HepG2 (cell line): ENCODE measurements at regions not wholly inside any gene's neighbourhood (a gene's known extent, or its start where the extent isn't known, plus 50 kb on each side); places are given as distances from the start of the nearest gene placed in this dataset.

Experiments used
- ELF3 ChIP-seq: IDR thresholded peaks from 2 replicates; pipeline ENCODE4 v1.6.1; 2016; ENCODE audit warnings: missing genetic modification reagents, missing compliant biosample characterization
- ETV5 ChIP-seq: IDR thresholded peaks from 2 replicates; pipeline ENCODE4 v1.6.1; 2018; ENCODE audit warnings: missing biosample characterization, missing genetic modification reagents, inconsistent platforms, borderline replicate concordance
- FOXA3 ChIP-seq: IDR thresholded peaks from 2 replicates; pipeline ENCODE4 v1.6.1; 2016; ENCODE audit warnings: missing genetic modification reagents, missing compliant biosample characterization
- HOMEZ ChIP-seq: IDR thresholded peaks from 2 replicates; pipeline ENCODE4 v1.6.1; 2016; ENCODE audit warnings: low read depth
- ISL2 ChIP-seq: sonication (generic); formaldehyde crosslinking; IDR thresholded peaks from 2 replicates; pipeline ENCODE4 v1.5.0; 2020; ENCODE audit warnings: missing genetic modification reagents
- KAT8 ChIP-seq: IDR thresholded peaks from 2 replicates; pipeline ENCODE4 v1.6.1; 2016; ENCODE audit warnings: missing genetic modification reagents, missing compliant biosample characterization
- MAZ ChIP-seq, 2 experiments: sonication (generic) in 1 of 2; formaldehyde crosslinking in 1 of 2; IDR thresholded peaks; 2 replicates each; pipeline versions ENCODE4 v1.5.0 to v1.6.1; 2012 to 2020; ENCODE audit warnings: low read depth in 2 of 2, mild to moderate bottlenecking in 2 of 2, borderline replicate concordance in 1 of 2, improper control_type of control experiment in 1 of 2, low read length in 1 of 2, missing genetic modification reagents in 1 of 2, moderate library complexity in 1 of 2
- MIER3 ChIP-seq: IDR thresholded peaks from 2 replicates; pipeline ENCODE4 v1.6.1; 2016; ENCODE audit warnings: missing compliant biosample characterization, borderline replicate concordance
- NFKB2 ChIP-seq: sonication (generic); formaldehyde crosslinking; IDR thresholded peaks from 2 replicates; pipeline ENCODE4 v1.4.0; 2020; ENCODE audit warnings: missing genetic modification reagents, borderline replicate concordance
- POGK ChIP-seq: sonication (generic); formaldehyde crosslinking; conservative IDR thresholded peaks from 2 replicates; pipeline ENCODE4 v1.8.0; 2022; ENCODE audit warnings: mild to moderate bottlenecking, moderate library complexity, missing genetic modification reagents
- PPARG ChIP-seq: conservative IDR thresholded peaks from 2 replicates; pipeline ENCODE4 v1.6.1; 2016; ENCODE audit warnings: missing biosample characterization, missing genetic modification reagents
- RBM39 ChIP-seq: fragments of 200-400 bp; formaldehyde crosslinking; IDR thresholded peaks from one replicate; pipeline ENCODE4 v1.6.1; 2018; ENCODE audit warnings: antibody characterized with exemption, mild to moderate bottlenecking, low read depth, low read length; ENCODE audit not compliant: poor library complexity, severe bottlenecking
- TCF7L2 ChIP-seq: IDR thresholded peaks from 2 replicates; pipeline ENCODE4 v1.6.1; 2011; ENCODE audit warnings: mild to moderate bottlenecking, low read depth, low read length, moderate library complexity
- TRIM24 ChIP-seq: sonication (generic); formaldehyde crosslinking; IDR thresholded peaks from 2 replicates; pipeline ENCODE4 v1.8.0; 2022; ENCODE audit warnings: mild to moderate bottlenecking, missing genetic modification reagents
- ZEB1 ChIP-seq: IDR thresholded peaks from 2 replicates; pipeline ENCODE4 v1.6.1; 2012; ENCODE audit warnings: mild to moderate bottlenecking, low read depth, inconsistent platforms; ENCODE audit not compliant: insufficient replicate concordance
- ZFP36 ChIP-seq: fragments of 150-350 bp; IDR thresholded peaks from 2 replicates; pipeline ENCODE4 v1.6.1; 2018; ENCODE audit warnings: borderline replicate concordance, low read length, low read depth; ENCODE audit not compliant: partially characterized antibody
- TF ChIP-seq, protein P1 (sequence below): sonication (generic); formaldehyde crosslinking; IDR thresholded peaks from 2 replicates; pipeline ENCODE4 v1.4.0; 2020; ENCODE audit warnings: missing genetic modification reagents
- TF ChIP-seq, protein P2 (sequence below): sonication (generic); formaldehyde crosslinking; IDR thresholded peaks from 2 replicates; pipeline ENCODE4 v1.4.0; 2020; ENCODE audit warnings: missing genetic modification reagents
- TF ChIP-seq, protein P3 (sequence below): fragments of 450-650 bp; IDR thresholded peaks from 2 replicates; pipeline ENCODE4 v1.6.1; 2017

GRCh38 chr6:154932515-154933027 is 62.5 kb upstream of the TIAM2 start (continued):
- TF ChIP-seq, protein P1, sequence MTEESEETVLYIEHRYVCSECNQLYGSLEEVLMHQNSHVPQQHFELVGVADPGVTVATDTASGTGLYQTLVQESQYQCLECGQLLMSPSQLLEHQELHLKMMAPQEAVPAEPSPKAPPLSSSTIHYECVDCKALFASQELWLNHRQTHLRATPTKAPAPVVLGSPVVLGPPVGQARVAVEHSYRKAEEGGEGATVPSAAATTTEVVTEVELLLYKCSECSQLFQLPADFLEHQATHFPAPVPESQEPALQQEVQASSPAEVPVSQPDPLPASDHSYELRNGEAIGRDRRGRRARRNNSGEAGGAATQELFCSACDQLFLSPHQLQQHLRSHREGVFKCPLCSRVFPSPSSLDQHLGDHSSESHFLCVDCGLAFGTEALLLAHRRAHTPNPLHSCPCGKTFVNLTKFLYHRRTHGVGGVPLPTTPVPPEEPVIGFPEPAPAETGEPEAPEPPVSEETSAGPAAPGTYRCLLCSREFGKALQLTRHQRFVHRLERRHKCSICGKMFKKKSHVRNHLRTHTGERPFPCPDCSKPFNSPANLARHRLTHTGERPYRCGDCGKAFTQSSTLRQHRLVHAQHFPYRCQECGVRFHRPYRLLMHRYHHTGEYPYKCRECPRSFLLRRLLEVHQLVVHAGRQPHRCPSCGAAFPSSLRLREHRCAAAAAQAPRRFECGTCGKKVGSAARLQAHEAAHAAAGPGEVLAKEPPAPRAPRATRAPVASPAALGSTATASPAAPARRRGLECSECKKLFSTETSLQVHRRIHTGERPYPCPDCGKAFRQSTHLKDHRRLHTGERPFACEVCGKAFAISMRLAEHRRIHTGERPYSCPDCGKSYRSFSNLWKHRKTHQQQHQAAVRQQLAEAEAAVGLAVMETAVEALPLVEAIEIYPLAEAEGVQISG, result no peak
- TF ChIP-seq, protein P2, sequence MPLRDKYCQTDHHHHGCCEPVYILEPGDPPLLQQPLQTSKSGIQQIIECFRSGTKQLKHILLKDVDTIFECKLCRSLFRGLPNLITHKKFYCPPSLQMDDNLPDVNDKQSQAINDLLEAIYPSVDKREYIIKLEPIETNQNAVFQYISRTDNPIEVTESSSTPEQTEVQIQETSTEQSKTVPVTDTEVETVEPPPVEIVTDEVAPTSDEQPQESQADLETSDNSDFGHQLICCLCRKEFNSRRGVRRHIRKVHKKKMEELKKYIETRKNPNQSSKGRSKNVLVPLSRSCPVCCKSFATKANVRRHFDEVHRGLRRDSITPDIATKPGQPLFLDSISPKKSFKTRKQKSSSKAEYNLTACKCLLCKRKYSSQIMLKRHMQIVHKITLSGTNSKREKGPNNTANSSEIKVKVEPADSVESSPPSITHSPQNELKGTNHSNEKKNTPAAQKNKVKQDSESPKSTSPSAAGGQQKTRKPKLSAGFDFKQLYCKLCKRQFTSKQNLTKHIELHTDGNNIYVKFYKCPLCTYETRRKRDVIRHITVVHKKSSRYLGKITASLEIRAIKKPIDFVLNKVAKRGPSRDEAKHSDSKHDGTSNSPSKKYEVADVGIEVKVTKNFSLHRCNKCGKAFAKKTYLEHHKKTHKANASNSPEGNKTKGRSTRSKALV (CRISPR knock-in tag), result no peak
- no peak for TF ChIP-seq ISL2
- peak; percentile 42; the same call in 1 of the 2 replicates for TF ChIP-seq MIER3 (CRISPR knock-in tag)
- no peak for TF ChIP-seq ZEB1
- peak; percentile 38; the same call in 1 of the 2 replicates for TF ChIP-seq KAT8
- peak; percentile 51; the same call in 1 of the 2 replicates for TF ChIP-seq ETV5
- TF ChIP-seq POGK, result no peak
- TF ChIP-seq TCF7L2, result no peak
- TF ChIP-seq TRIM24 (CRISPR knock-in tag), result no peak
- no peak for TF ChIP-seq ZFP36
- 0 out of 2 replicates have a peak, but pooled peaks have one; percentile 39 for TF ChIP-seq HOMEZ (CRISPR knock-in tag)
- TF ChIP-seq NFKB2 (CRISPR knock-in tag), result no peak
- no peak for TF ChIP-seq RBM39
- TF ChIP-seq, protein P3, sequence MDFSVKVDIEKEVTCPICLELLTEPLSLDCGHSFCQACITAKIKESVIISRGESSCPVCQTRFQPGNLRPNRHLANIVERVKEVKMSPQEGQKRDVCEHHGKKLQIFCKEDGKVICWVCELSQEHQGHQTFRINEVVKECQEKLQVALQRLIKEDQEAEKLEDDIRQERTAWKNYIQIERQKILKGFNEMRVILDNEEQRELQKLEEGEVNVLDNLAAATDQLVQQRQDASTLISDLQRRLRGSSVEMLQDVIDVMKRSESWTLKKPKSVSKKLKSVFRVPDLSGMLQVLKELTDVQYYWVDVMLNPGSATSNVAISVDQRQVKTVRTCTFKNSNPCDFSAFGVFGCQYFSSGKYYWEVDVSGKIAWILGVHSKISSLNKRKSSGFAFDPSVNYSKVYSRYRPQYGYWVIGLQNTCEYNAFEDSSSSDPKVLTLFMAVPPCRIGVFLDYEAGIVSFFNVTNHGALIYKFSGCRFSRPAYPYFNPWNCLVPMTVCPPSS, result no peak
- peak; percentile 51; the same call in 1 of the 2 replicates for TF ChIP-seq FOXA3
- TF ChIP-seq MAZ (IDR thresholded peaks at IDR 0.05; ENCODE audit: borderline replicate concordance, low read depth, low read length), result no peak
- TF ChIP-seq MAZ (CRISPR knock-in tag; IDR thresholded peaks at IDR 0.05; ENCODE audit: low read depth), result no peak
- 0 out of 2 replicates have a peak, but pooled peaks have one; percentile 44 for TF ChIP-seq PPARG (CRISPR knock-in tag)
- peak; percentile 61; the same call in 1 of the 2 replicates for TF ChIP-seq ELF3 (CRISPR knock-in tag)
